Loucy (cell line): ENCODE measurements at regions not wholly inside any gene's neighbourhood (a gene's known extent, or its start where the extent isn't known, plus 50 kb on each side); places are given as distances from the start of the nearest gene placed in this dataset.

Experiments used
- H2AFZ ChIP-seq: fragments of 200-600 bp; sonication (generic); 2 replicates; pipeline ENCODE4 v1.6.0; 2016; ENCODE audit warnings: antibody characterized with exemption, mild to moderate bottlenecking, low read length, moderate library complexity
- H3F3A ChIP-seq: fragments of 200-600 bp; 2 replicates; pipeline ENCODE4 v1.6.0; 2016; ENCODE audit warnings: antibody characterized with exemption, low read depth, mild to moderate bottlenecking
- H3K27me3 ChIP-seq: fragments of 200-600 bp; sonication (generic); 2 replicates; pipeline ENCODE4 v1.6.1; 2014; ENCODE audit warnings: low read length, mild to moderate bottlenecking; ENCODE audit not compliant: insufficient read depth, poor library complexity, severe bottlenecking
- H3K36me3 ChIP-seq: fragments of 200-600 bp; sonication (generic); 2 replicates; pipeline ENCODE4 v1.6.1; 2016; ENCODE audit warnings: low read length; ENCODE audit not compliant: insufficient read depth
- H3K4me1 ChIP-seq: fragments of 200-600 bp; sonication (generic); 2 replicates; pipeline ENCODE4 v1.5.1; 2014; ENCODE audit warnings: low read length, mild to moderate bottlenecking; ENCODE audit not compliant: insufficient read depth, poor library complexity, severe bottlenecking
- H3K4me2 ChIP-seq: fragments of 200-600 bp; sonication (generic); 2 replicates; pipeline ENCODE4 v1.6.0; 2014; ENCODE audit warnings: antibody characterized with exemption, low read length, low read depth, mild to moderate bottlenecking; ENCODE audit not compliant: poor library complexity, severe bottlenecking
- H3K4me3 ChIP-seq: fragments of 200-600 bp; sonication (generic); 2 replicates; pipeline ENCODE4 v1.5.1; 2014; ENCODE audit warnings: low read length, mild to moderate bottlenecking, mixed read lengths; ENCODE audit not compliant: poor library complexity, severe bottlenecking
- H3K79me2 ChIP-seq: fragments of 200-600 bp; sonication (generic); 2 replicates; pipeline ENCODE4 v1.6.1; 2014; ENCODE audit warnings: low read length; ENCODE audit not compliant: insufficient read depth
- H3K9ac ChIP-seq: fragments of 200-600 bp; sonication (generic); 2 replicates; pipeline ENCODE4 v1.6.0; 2014; ENCODE audit warnings: mild to moderate bottlenecking, low read depth, low read length, moderate library complexity; ENCODE audit not compliant: poor library complexity, severe bottlenecking
- H3K9me2 ChIP-seq: fragments of 200-600 bp; sonication (generic); replicated peaks from 2 replicates; pipeline ENCODE4 v1.6.1; 2016; ENCODE audit warnings: low read depth, low read length, mixed read lengths
- H3K9me3 ChIP-seq: fragments of 200-600 bp; sonication (generic); 2 replicates; pipeline ENCODE4 v1.6.1; 2014; ENCODE audit warnings: mild to moderate bottlenecking, antibody characterized with exemption, low read length, low read depth; ENCODE audit not compliant: insufficient read depth
- H4K20me1 ChIP-seq: fragments of 200-600 bp; sonication (generic); 2 replicates; pipeline ENCODE4 v1.6.0; 2014; ENCODE audit warnings: antibody characterized with exemption, low read length, mild to moderate bottlenecking; ENCODE audit not compliant: insufficient read depth, poor library complexity, severe bottlenecking
- CTCF ChIP-seq: fragments of 200-600 bp; sonication (generic); conservative IDR thresholded peaks from 2 replicates; pipeline ENCODE4 v1.5.1; 2014; ENCODE audit warnings: mild to moderate bottlenecking, antibody characterized with exemption, low read length
- EZH2phosphoT487 ChIP-seq: fragments of 200-600 bp; IDR thresholded peaks from 2 replicates; pipeline ENCODE4 v1.6.1; 2018; ENCODE audit warnings: antibody characterized with exemption, mild to moderate bottlenecking, moderate library complexity, borderline replicate concordance

DNA sequence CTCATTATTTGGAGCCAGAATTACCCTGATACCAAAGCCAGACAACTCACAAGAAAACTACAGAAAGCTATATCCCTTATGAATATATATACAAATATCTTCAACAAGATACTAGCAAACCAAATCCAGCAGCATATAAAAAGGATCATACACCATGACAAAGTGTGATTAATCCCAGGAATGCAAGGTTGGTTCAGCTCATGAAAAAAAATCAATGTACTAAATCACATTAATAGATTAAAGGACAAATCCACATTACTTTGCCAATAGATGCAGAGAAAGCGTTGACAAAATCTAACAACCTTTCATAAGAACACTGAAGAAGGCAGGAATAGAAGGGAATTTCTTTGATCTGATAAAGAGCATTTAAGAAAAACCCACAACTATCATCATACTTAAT is 50.4 kb upstream of the TEAD1 start:
- Histone ChIP-seq H2AFZ (no peak overlapping the region), H3K36me3 (no peaks in the 10 kb centered on the region), H3K4me2 (no peak overlapping the region), H3K79me2 (no peaks in the 10 kb centered on the region), H3K4me1 (no peaks in the 10 kb centered on the region), H4K20me1 (no peaks in the 10 kb centered on the region), H3K4me3 (no peak overlapping the region), H3K9me2 (no peaks in the 10 kb centered on the region), H3K27me3 (no peaks in the 10 kb centered on the region), H3K9ac (no peak overlapping the region), H3F3A (no peaks in the 10 kb centered on the region), H3K9me3 (no peaks in the 10 kb centered on the region)
- TF ChIP-seq EZH2phosphoT487 (no peak), CTCF (no peak)
